GM18502 (cell line): ENCODE measurements at regions not wholly inside any gene's neighbourhood (a gene's known extent, or its start where the extent isn't known, plus 50 kb on each side); places are given as distances from the start of the nearest gene placed in this dataset.
"Not testable (repeated sequence)": the region's sequence is repeated elsewhere in the genome, so short reads cannot be mapped to it uniquely, and the experiment has no call there.

Source experiments
- ATAC-seq: cut with Tn5 transposase; IDR thresholded peaks from one replicate; pipeline ENCODE4 v1.9.1; 2021; ENCODE audit warnings: mild to moderate bottlenecking; ENCODE audit not compliant: unreplicated experiment, poor library complexity

DNA sequence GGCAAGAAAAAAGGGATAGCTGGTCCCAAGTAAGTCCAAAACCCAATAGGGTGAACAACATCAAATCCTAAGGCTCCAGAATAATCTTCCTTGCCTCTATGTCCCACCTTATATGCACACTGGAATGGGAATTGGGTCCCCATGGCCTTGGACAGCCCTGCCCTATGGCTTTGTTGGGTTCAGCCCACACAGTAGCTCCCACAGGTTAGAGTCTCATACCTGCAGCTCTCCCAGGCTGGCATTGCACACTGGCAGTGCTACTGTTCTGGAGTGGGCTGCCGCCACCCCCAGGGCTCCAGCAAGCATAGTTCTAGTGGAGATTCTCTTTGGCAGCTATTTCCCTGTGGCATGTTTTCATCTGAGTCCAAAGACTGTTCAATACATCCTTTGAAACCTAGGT is 352.4 kb upstream of the CLEC14A start:
- no peak for ATAC-seq

- ATAC-seq = no peak
Measured at GRCh38 chr14:38605193-38606114, 349.6 kb upstream of the CLEC14A start.

DNA sequence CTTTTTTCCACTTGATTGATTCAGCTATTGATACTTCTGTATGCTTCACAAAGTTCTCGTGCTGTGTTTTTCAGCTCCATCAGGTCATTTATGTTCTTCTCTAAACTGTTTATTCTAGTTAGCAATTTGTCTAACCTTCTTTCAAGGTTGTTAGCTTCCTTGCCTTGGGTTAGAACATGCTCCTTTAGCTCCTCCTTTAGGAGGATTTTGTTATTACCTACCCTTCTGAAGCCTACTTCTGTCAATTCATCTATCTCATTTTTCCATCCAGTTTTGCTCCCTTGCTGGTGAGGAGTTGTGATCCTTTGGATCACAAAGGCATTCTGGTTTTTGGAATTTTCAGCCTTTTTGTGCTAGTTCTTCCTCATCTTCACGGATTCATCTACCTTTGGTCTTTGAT is 344.7 kb upstream of the CLEC14A start:
- ATAC-seq = not testable (repeated sequence)

GRCh38 chr14:38593476-38593875 is 337.6 kb upstream of the CLEC14A start:
- no peak for ATAC-seq

DNA sequence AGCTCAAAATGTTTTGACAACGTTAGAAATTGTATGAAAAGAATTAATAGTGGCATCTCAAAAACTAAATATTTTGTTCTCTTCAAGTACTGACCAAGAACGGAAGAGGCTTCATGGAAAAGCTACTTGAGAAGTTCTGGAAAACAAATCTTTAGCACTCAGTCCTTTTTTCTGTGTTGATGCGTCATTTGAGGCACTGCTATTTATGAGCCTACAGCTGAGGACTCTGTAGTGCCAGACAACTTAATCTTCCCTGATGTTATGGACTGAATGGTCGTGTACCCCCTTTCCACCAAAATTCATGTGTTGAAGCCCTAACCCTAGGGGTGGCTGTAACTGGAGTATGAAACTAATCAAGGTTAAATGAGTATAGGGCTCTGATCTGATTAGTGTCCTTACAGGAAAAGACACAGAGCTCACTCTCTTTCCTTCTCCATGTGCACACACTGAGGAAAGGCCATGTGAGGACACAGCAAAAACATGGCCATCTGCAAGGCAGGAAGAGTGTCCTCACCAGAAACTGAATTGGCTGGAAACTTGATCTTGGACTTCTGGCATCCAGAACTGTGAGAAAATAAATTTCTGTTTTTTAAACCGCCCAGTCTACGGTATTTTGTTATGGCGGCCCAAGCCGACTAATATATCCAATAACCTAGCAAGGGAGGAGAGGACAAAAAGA is 337.0 kb upstream of the CLEC14A start:
- no peak for ATAC-seq

DNA sequence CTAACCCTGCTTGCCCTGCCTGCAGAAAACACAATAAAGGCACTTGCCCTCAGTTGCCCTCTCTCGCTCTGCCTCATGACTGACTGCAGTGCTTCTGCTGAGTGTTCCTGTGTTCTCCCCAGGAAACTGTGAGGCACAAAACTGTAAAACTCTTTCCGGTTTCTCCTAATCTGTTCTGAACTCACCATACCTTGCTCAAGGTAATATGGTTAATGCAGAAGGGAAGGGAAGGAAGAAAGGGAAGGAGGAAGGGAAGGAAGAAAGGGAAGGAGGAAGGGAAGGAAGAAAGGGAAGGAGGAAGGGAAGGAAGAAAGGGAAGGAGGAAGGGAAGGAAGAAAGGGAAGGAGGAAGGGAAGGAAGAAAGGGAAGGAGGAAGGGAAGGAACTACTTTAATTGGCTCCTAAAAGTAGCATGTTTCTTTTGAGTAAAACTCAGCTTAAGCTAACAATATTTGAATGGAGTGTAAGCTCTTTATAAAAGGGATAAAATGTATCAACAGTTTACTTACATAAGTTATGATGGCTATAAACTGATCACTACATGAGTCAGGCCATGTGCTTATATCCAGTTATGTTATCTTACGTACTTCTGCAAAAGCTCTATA is 334.0 kb upstream of the CLEC14A start:
- no peak for ATAC-seq

DNA sequence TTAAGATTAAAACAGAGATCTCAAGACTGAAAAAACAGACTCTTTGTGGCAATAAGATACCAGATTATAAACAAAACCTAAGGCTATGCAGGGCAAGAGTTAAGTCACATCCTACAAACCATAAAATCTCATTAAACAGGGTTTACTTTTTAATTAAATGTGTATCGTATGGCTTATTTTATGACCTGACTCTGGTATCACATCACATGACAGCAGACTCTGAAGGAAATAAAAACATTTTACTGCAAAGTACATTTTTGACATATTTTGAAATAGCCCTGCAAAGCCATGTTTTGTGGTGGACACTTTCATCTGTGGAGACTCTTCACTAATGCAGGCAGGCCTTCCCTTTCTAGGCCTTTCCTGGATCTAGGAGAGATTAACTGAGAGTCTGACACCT is 327.6 kb upstream of the CLEC14A start:
- no peak for ATAC-seq

GRCh38 chr14:38578278-38578681 is 322.4 kb upstream of the CLEC14A start:
- ATAC-seq = no peak

GRCh38 chr14:38567703-38568102 is 311.8 kb upstream of the CLEC14A start:
- no peak for ATAC-seq

DNA sequence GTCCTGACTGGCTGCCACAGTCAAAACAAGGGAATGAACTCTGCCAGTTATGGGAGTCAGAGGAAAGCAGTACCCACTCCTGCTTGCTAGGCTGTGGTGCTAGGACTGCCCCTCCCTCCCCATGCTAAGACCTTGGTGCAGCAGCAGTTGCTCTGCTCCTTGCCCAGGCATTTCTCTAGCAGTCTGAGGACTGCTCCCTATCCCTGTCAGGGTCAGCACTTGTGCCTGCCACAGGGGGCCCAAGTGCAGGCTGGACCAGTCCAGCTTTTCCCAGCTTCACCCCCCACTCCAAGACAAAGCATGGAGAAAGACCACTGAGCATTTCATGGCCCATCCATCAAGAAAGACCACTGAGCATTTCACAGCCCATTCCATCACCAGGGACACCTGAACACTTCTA is 305.8 kb upstream of the CLEC14A start:
- no peak for ATAC-seq

DNA sequence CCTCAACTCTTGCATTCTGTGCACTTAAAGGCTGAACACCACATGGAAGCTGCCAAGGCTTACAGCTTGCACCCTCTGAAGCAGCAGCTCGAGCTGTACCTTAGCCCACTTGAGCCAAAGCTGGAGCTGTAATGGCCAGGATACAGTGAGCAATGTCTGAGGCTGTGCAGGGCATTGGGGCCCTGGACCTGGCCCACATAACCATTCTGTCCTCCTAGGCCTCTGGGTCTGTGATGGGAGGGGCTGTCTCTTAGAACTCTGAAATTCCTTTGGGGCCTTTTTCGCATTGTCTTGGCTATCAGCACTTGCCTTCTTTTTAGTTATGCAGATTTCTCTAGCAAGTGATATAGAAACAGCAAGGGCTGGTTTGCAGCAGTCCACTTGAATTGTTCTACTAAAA is 303.8 kb upstream of the CLEC14A start:
- ATAC-seq = no peak

GRCh38 chr14:38557391-38557790 is 301.5 kb upstream of the CLEC14A start:
- ATAC-seq = not testable (repeated sequence)

GRCh38 chr14:38556252-38556651 is 300.4 kb upstream of the CLEC14A start:
- ATAC-seq = no peak

GRCh38 chr14:38554026-38554425 is 298.1 kb upstream of the CLEC14A start:
- ATAC-seq = no peak

DNA sequence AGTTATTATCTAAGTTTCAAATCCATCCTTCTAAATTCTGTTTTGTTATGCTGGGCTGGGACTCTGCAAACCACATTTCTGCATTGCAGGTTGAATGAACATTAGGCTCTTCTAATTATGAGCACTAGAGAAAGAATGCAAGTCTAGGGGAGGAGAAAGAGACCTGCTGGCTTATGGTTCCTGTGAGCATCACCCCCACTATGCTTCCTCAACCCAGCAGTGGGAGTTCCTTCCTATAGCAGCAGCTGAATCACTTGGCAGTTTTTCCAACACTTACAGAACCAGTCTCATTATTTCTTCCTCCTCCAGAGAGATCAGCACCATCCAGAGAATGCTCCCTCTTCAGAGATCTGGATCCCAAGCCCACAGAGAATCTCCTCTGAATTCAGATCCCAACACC is 297.7 kb upstream of the CLEC14A start:
- no peak for ATAC-seq

DNA sequence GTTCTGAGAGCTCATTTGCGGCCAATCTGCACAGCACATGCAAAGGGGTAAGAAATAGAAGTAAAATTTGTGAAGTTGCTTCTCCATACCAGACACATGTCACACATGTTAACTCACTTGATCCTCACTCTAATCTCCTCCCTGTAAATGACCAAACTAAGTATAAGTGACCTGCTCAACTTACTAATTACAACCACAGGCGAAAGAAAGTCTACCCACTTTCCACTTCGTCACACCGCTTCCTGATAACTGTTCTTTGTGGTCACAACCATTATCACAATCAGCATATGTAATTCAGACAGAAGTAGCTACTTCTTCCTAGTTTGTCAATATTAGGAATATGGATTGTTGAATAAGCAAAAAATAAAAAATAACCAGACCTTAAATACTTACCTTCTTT is 293.7 kb upstream of the CLEC14A start:
- ATAC-seq = peak; percentile 58

DNA sequence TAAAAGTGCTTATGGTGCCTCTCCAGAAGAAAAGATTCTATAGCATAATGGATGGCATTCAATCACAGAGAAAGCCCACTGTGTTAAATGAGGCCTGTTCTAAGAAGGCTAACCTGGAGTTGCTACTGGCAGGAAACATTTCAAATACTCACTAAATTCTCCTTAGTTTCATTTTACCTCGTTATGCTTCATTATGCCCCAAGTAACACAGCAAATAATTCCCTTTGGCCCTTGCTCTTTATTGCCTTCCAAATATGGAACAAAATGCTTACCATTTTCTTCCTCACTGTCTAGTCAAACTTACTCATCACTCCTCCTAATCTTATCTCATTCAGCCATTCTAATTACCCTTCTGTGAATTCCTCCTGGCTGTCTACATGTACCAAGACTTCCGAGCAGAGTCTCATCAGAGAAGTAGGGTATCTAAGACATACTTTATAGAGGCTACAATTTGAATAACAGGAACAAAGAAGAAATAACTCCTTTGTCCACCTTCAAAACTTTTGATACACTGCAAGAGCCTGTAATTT is 292.1 kb upstream of the CLEC14A start:
- ATAC-seq = no peak

- ATAC-seq = no peak
Measured at GRCh38 chr14:38546932-38547551, 291.1 kb upstream of the CLEC14A start.

DNA sequence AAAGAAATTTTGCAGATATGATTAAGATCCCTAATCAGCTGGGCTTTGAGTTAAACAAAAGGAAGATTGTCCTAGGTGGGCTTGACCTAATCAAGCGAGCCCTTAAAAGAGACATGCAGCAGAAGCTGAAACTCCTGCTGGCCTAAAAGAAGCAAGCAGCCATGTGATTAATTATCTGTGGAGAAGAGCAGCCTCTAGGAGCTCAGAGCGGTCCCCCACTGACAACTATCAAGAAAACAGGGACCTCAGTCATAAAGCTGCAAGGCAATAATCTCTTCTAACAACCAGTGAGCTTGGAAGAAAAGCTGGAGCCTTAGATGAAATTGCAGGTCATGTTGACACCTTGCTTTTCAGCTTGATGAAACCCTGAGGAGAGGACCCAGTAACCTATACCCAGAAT is 288.9 kb upstream of the CLEC14A start:
- ATAC-seq = no peak

DNA sequence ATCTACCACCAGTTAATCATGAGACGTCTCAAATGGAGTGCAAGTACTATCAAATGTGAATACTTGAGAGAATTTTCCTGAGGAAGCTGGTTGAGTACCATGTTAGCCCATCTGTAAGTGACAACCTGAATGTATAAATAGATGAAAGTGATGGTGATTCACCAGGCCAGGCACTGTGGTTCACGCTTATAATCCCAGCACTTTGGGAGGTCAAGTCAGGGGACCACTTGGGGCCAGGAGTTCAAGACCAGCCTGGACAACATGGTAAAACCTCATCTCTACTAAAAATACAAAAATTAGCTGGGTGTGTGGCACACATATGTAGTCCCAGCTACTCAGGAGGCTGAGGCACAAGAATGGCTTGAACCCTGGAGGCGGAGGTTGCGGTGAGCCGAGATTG is 288.0 kb upstream of the CLEC14A start:
- not testable (repeated sequence) for ATAC-seq

DNA sequence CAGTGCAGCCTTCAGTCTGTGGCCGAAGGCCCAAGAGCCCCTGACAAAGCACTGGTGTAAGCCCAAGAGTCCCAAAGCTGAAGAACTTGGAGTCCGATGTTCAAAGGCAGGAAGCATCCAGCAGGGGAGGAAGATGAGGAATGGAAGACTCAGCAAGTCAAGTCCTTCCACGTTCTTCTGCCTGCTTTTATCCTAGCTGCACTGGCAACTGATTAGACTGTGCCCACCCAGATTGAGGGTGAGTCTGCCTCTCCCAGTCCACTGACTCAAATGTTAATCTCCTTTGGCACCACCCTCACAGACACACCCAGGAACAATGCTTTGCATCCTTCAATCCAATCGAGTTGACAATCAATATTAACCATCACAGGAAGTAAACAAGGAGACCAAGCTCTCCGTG is 282.2 kb upstream of the CLEC14A start:
- not testable (repeated sequence) for ATAC-seq
